NCI-H446 (cell line): ENCODE measurements at regions not wholly inside any gene's neighbourhood (a gene's known extent, or its start where the extent isn't known, plus 50 kb on each side); places are given as distances from the start of the nearest gene placed in this dataset.
"Not testable (repeated sequence)": the region's sequence is repeated elsewhere in the genome, so short reads cannot be mapped to it uniquely, and the experiment has no call there.

ENCODE experiments used
- DNase-seq, 2 experiments: peaks; one replicate each; lab custom pipeline; 2025; lab: John Stamatoyannopoulos, UW

- DNase-seq, result no peak
Observed at GRCh38 chrX:129361576-129361975, 161.7 kb downstream of the SMARCA1 start.

- DNase-seq, result peak; percentile 1 to 51
Observed at GRCh38 chrX:129360175-129360574, 163.1 kb downstream of the SMARCA1 start.

- no peak for DNase-seq
Observed at GRCh38 chrX:129359269-129359668, 164.0 kb downstream of the SMARCA1 start.

GRCh38 chrX:129357428-129357827 is 165.9 kb downstream of the SMARCA1 start:
- DNase-seq, result not testable (repeated sequence)

- DNase-seq, result no peak
Observed at GRCh38 chrX:129347291-129347690, 176.0 kb downstream of the SMARCA1 start.

- no peak for DNase-seq
Observed at GRCh38 chrX:129346574-129346973, 176.7 kb downstream of the SMARCA1 start.

GRCh38 chrX:129337264-129337663 is 186.0 kb downstream of the SMARCA1 start:
- DNase-seq, result not testable (repeated sequence)

- DNase-seq, result no peak
Observed at GRCh38 chrX:129323115-129323514, 200.2 kb downstream of the SMARCA1 start.

GRCh38 chrX:129318375-129318774 is 204.9 kb downstream of the SMARCA1 start:
- DNase-seq, result peak in 1 of 2 experiments; percentile 11

- DNase-seq, result no peak
Observed at GRCh38 chrX:129316461-129316860, 206.8 kb downstream of the SMARCA1 start.

GRCh38 chrX:129310000-129310399 is 213.3 kb downstream of the SMARCA1 start:
- DNase-seq, result no peak

GRCh38 chrX:129262912-129263311 is 260.4 kb downstream of the SMARCA1 start:
- no peak for DNase-seq

GRCh38 chrX:129255516-129255915 is 267.8 kb downstream of the SMARCA1 start:
- not testable (repeated sequence) for DNase-seq

GRCh38 chrX:129249563-129249962 is 273.7 kb downstream of the SMARCA1 start:
- no peak for DNase-seq

- no peak for DNase-seq
Observed at GRCh38 chrX:129247642-129248041, 275.6 kb downstream of the SMARCA1 start.

GRCh38 chrX:129239371-129239770 is 283.9 kb downstream of the SMARCA1 start:
- peak in 1 of 2 experiments; percentile 0 for DNase-seq

GRCh38 chrX:129238011-129238410 is 285.3 kb downstream of the SMARCA1 start:
- DNase-seq, result no peak

GRCh38 chrX:129235903-129236302 is 287.4 kb downstream of the SMARCA1 start:
- DNase-seq, result no peak

- no peak for DNase-seq
Observed at GRCh38 chrX:129233786-129234185, 289.5 kb downstream of the SMARCA1 start.

- no peak for DNase-seq
Observed at GRCh38 chrX:129230850-129231512, 292.3 kb downstream of the SMARCA1 start.

- DNase-seq, result no peak
Observed at GRCh38 chrX:129230168-129230567, 293.1 kb downstream of the SMARCA1 start.

- DNase-seq, result no peak
Observed at GRCh38 chrX:129227366-129227765, 295.9 kb downstream of the SMARCA1 start.

GRCh38 chrX:129193357-129193756 is 329.9 kb downstream of the SMARCA1 start:
- DNase-seq, result peak in 1 of 2 experiments; percentile 6

- DNase-seq, result no peak
Observed at GRCh38 chrX:129188231-129188630, 335.1 kb downstream of the SMARCA1 start.
